HCEC 1CT (cell line): ENCODE measurements at regions not wholly inside any gene's neighbourhood (a gene's known extent, or its start where the extent isn't known, plus 50 kb on each side); places are given as distances from the start of the nearest gene placed in this dataset.

Experiments used
- DNase-seq: peaks from one replicate; pipeline ENCODE4 v3.0.0-alpha.2; 2017

DNA sequence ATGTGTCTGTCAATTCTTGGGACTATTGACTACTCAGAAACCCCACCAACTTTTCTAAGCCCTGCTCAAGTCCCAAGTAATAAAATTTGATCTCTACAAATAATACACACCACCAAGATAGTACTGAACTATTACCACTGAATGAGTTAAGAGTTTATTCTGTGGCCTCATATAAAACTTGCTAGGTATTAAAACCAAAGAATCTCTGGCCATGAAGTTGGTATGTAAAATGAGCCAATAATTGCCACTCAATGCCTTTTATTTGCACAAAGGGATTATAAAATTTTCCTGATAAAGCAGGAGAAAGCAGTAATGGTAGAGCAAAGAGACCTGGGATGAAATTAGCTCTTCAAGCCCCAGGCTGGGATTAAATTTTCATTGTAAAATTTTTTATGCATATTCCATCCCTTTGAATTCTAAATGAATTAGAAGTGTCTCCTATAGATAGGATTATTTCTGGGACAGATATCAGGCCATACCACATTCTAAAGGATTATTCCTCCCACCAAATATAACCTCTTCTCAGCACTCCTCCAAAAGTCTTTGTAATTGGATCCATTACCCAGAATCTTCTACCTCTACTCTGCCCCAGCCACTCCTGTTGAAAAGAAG lies 450.5 kb upstream of the ACVR2A start:
- no peak for DNase-seq

DNA sequence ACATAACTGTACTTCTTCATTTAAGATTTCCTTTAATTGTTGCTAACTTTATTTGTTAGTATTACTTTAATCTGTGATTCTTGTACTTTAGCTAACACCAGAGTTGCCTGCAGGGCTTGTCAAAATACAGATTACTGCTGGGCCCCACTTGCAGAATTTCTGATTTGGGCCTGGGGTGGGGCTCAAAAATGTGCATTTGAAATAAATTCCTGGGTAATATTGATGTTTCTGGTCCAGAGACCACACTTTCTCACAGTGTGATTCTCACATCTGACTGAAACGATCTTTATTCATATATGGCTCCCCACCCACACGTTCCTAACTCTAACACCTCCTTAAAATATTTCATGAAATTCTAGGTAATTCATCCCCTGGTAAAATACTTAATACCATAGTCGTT lies 452.6 kb upstream of the ACVR2A start:
- DNase-seq: no peak

DNA sequence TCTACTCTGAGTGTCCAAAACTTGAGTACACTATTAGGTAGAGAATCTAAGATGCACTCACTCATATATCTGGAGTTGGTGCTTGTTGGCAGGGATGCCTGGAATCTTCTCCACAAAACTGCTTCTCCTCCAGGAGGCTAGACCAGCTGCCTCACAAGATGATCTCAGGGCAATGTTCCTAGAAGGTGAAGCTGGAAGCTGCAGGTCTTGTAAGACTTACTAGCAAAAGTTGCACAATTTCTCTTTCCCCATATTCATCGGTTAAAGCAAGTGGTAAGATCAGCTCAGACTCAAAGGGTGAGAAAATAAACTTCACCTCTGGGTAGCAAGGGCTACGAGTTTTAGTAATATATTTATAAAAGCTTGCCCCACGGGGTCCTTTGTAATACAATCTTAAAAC lies 454.4 kb upstream of the ACVR2A start:
- no peak for DNase-seq

DNA sequence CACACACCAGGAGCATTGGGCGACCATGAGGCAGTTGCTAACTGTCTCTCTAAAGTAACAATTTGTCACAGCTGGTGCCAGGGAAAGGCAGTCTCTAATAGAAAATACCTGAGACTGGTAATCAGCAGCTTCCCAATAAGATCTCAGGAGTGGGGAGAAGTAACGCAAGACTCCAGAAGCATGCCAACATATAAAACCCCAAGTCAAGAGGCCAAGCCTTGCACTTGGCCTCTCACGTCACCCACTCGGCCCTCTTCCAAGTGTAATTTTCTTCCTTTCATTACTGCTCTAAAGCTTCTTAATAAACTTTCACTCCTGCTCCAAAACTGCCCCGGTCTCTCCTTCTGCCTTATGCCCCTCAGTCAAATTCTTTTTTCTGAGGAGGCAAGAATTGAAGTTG lies 455.6 kb upstream of the ACVR2A start:
- no peak for DNase-seq

DNA sequence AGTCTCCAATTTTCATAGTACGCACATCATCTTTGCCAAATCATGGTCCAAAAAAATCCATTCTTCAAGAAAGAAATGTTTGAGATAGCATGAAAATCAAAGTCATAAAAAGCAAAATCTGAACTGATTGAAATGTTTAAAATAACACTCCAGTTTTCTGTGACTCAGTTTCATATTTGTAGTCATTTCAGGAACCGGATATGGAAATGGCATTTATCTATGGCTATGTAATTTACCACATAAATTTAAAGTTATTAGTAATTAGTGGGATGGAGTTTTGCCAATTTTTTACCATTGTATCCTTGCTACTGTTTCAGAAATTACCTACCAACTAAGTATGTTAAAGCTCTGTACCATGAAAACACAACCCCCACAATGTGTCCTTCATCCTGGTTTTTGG lies 456.6 kb upstream of the ACVR2A start:
- DNase-seq: no peak

DNA sequence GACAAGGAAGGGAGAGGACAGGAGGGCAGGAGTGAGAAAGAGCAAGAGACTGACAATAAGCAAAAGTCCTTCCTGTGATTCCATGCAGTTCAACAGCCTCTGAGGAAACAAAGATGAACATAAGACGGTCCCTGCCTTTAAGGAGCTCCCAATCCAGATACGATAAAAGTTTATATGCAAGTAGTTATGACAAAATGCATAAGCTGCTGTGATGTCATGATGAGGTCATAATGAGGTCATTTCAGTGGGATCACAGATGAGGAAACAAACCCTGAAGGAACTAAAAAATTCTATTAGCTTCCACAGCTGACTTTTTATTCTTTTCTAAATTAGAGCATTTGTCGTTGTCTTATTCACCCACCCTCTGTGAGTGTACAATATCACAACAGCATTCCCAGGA lies 458.5 kb upstream of the ACVR2A start:
- no peak for DNase-seq

DNA sequence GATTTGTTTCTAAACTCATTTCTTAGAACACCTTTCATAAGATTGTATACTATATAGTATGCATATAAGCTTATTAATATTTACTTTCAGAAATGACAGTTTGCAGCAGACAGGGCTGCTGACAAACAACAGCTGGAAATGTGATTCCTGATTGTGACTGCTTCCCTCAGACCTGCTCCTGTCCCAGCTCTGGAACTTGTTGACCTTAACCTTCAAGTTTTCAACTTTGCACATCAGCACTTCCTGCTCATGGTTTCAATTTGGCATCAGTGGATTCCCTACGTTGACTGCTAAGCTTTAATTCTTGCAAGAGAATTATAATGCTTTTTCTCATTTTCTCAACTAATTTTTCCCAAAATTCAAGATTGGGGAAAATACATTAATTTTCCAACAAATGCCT lies 459.2 kb upstream of the ACVR2A start:
- DNase-seq: no peak

DNA sequence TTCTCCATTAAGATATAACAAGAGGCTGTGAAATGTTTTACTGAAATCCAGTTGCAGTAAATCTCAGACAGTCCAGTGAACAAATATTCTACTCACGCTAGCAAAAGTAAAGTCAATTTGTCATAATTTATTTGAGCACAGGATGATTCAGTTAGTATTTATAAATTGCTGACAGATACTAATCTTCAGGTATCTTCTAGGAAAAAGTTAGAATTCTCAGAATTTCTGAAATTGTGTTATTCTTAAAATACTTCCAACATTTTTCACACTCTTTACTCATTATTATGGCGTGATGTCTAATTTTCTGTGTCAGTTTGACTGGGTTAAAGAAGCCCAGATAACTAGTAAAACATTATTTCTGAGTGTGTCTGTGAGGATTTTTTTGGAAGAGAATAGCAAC lies 460.2 kb upstream of the ACVR2A start:
- DNase-seq: no peak

DNA sequence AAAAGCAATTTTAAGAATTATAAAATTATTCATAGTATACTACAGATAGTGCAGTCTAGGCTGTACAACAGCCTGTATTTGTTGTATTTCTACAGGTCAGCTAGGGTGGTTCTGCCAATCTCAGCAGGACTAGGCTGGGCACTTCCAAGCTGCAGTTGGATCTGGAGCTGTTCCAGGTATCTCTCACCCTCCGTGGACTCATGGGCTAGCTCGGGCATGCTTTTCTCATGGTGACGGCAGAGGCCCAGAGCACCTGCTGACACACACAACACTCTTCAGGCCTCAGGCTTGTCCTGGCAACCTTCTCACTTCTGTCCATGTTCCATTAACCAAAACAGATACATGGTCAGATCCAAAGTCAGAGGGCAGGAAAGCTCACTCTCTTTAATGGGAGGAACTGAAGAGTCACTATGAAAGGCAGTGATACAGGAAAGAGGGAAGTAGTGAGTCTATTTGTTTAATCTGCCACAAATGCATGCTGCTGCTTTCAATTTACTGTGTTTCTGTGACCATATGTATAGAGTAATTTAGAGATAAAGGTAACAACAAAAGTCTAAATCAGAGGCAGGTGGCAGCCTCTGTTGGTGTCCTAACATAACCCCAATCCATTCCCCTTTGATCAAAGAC lies 462.4 kb upstream of the ACVR2A start:
- DNase-seq: no peak

DNA sequence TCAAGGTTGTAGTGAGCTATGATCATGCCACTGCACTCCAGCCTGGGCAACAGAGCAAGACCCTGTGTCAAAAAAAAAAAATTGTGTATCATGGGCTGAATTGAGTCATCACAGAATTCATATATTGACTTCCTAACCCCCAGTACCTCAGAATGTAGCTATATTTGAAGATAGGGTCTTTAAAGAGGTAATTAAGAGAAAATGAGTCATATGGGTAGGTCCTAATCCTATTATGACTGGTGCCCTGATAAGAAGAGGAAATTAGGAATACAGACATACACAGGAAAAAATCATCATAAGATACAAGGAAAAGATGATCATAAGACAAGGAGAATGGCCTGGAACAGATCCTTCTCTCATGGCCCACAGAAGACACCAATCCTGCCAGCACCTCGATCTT lies 466.4 kb upstream of the ACVR2A start:
- DNase-seq: no peak

DNA sequence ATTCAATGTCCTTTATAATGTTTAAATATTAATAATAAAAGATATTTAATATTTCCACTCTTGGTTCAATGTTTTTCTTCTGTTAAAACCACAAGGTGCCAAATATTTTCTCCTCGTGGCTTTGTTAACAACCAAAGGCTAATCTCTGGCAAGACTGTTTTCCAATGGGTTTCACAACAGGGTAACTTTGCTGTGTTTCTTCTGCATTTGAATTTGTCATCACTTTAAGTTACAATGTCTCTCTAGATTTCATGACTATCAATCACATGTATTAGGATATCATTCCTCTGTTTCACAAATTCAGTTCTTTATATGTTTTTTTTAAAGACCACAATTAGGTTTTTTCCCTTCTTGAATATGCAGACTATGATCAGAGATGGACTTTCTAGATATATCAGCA lies 469.8 kb upstream of the ACVR2A start:
- no peak for DNase-seq

DNA sequence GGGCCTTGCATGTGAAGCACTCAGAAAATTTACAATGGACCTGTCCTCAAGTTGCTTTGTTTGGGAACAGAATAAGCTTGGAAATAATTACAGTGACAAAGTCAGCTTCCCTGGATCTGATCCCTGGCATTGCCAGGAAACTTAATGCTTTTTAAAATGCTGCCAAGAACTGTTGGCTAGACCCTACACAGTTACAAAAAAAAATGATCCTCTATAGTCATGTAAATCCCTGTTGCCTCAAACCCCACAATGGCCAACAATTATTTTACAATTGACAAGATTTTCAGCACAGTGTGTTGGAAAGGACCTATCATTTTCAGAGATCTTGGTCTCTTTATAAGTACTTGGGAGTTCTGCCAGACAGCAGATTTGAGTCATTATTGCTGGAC lies 470.4 kb upstream of the ACVR2A start:
- DNase-seq: no peak

DNA sequence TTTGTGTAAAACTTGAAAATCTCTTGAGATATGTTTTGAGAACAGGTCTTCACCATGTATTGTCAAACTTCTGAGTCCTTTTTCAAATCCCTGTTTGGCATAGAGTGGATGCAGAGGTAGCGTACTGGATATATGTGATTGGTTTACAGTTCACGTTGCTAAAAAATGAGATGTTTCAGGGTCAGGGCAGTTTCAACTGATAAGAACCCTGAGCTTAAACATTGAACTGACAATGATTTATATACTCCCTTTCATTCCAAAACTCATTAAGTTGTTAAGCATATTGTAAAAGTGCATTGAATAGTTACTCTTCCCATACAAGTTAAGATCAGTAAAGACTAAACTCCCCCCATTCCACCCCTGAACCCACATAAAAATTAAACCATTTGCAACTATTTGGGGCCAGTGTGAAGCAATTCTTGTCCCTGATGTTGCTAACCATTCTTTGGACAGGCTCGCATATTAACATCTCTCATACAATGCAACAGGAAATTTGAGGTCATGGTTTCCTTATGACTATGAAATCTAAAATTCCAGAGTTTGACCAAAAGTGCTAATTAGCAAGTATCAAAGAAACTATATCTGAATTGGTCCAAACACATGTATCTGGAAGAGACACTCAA lies 470.9 kb upstream of the ACVR2A start:
- DNase-seq: no peak

DNA sequence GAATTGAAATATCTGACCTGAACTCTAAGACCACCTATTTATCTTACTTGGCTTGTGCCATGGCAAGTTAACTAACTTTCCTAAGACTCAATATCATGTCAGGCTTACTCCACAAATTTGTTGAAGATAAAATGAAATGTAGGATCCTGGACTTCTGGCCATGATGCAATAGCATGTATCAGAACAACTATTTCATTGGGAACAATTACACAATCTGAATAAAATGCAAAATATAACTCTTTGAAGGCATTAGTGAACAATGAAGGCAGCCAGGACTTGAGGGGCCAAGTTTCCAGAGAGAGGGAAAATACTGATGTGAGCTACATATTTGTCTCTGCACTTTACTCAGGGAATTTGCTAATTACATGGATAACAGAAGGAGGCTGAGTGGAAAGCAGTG lies 476.5 kb upstream of the ACVR2A start:
- no peak for DNase-seq

DNA sequence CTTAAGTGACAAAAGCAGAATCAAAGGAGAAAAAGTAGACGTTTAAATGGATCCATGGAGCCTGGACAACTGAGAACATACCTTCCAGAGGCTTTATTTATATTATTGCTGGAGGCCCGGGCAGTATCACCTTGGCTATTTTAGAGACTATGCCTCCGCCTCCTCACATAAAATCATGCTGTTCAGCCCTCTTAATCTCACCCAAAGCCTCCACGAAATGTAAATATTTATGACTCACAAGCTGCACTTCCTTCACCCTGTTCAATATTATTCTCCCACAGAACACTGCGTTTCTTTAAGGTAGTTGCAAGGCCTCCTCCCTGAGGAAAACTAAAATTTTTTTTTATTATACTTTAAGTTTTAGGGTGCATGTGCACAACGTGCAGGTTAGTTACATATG lies 478.6 kb upstream of the ACVR2A start:
- no peak for DNase-seq

DNA sequence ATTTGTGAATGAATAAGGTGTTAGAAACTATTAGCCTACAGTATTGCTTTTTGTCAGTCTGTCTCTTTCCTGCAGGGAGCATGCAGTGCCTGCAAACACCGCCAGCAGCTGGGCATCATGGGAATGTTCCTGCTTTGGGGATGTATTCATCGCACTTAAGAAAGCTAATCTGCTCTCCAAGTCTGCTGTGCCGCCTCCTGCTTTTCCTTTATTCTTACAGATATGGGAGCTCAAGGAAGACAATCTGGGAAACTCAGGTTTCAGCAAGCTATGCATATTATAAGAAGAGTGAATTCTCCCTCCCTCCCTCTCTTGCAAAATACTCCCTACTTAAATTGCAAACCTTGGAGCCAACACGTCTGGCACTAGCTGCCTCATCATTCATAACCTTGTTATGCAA lies 479.2 kb upstream of the ACVR2A start:
- no peak for DNase-seq

DNA sequence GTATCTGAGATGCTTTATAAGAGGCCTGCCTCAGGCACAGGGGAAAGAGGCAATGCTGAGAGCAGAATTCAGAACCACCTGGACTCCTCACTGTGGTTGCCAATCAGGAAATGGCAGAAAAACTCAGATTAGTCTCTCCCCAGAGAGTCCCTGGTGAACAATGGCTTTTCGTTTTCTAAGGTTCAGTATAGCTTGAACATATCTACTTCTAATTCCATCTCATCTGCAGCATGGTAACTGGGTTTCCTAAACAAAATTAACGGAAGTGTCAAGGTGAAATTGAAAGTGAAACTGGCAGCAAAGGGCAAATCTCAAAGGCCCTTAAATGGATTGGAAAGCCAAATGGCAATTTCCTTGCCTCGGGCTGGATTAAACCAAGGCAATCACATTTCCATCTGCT lies 480.2 kb upstream of the ACVR2A start:
- no peak for DNase-seq

DNA sequence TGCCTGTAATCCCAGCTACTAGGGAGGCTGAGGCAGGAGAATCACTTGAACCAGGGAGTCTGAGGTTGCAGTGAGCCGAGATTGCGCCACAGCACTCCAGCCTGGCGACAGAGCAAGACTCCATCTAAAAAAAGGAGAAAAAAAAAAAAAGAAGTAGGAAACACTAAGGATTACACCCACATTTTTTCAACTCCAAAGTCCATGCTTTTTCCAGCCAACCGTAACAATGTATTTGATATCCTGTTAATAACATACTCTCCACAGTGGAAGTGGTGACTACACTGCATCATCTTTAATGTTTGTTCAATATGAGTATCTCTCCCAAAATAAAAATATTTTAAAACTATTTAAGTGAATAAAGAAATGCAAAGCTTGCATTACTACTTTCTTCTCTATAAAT lies 481.6 kb upstream of the ACVR2A start:
- no peak for DNase-seq

DNA sequence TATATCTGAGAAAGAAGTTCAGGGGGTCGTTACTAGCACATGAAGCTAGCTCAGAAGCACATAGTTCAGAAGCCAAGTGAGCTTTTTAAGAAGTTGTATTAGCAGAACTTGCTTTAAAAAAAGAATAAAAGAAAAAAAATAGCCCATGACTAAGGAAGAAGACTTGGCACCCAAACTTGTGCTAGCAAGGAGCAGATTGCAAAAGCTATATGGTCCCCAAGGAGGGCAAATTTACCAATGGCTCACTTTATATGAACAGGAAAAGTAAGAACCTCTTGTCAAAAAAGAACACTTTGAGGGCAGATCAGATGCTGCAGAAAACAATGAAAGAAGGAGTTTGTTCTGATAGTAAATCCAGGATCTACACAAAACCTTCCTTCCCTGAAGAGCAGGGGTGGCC lies 486.5 kb upstream of the ACVR2A start:
- no peak for DNase-seq

DNA sequence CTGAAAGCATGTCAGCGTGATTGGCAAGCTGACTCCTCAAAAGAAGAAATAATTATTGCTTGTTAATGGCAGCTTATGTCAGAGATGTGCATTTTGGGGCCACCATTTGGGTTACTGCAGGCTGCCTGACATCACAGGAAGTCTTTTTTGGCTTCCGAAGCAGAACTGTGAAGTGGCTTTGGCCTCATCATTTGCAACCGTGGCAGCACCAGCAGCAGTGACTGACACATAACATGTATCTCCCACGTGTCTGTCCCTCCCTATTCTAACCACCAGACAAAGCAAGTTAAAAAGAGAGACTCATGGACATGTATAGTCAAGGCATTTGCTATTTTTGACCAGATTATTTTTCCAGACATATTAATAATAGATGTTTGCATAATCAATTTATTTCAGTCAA lies 488.7 kb upstream of the ACVR2A start:
- no peak for DNase-seq

DNA sequence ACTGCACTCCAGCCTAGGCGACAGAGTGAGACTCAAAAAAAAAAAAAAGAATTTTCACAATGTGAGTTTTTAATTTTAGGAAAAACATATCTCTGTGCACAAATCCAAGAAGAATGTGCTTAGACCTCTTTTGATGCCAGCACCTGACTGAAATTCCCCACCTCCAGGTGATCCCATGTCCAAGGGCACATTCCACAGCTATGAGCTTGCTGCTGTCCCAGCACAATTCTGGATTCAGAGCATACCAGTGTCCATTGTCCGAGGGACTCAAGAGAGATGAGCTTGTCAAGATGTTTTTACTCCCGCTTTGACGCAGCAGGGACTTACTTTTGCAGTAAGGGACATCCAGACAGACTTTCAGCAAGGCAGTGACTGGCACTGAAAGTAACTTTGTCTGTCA lies 489.1 kb upstream of the ACVR2A start:
- no peak for DNase-seq

DNA sequence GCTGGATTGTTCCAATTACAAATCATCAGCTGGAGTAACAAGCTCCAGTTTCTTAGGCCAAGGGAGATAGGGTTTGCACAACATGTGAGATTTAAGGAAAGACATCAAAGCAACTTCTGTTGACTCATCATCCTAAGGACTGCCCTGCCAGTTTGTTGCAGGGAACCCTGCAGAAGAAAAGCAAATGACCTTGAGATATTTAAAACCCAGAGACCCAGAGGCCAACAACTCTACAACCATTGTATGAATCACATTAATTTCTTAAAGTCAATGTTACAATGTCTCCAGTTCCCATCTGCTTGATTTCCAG lies 491.8 kb upstream of the ACVR2A start:
- DNase-seq: no peak

DNA sequence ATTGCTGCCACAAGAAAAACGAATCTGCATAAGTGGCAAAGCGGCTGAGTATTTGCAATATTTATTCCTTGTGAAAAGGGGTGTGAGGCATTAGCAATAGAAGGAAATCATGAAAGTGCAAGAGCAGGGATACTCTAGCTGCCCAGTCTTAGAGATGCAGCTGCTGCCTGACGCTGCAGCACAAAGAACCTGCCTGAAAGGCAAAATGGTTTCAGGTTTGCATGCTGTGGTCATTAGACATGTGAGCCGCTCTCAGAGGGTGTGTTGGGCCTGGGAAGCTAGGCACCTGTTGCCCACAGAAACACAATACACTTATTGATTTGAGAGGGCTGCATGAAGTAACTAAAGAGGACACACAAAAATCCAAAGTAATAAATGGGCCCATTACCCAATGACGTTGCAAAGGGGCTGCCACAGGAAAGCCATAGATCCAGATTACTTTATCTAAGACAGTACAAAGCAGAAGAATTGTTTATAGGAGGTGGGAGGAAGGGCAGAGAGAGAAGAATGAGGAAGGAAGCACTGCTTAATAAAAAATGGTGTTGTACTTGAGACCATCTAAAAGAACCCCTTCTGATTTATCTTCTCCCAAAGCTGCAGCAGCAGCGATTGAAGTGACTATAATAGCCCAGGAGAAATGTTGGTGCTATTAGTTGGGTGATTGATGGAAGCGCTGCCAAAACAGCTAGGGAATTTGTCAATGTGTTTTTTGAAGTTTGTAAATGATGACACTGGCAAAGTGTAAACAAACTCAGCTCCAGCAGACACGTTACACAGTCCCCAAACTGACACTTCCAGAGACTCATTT lies 492.4 kb upstream of the ACVR2A start:
- DNase-seq: no peak

DNA sequence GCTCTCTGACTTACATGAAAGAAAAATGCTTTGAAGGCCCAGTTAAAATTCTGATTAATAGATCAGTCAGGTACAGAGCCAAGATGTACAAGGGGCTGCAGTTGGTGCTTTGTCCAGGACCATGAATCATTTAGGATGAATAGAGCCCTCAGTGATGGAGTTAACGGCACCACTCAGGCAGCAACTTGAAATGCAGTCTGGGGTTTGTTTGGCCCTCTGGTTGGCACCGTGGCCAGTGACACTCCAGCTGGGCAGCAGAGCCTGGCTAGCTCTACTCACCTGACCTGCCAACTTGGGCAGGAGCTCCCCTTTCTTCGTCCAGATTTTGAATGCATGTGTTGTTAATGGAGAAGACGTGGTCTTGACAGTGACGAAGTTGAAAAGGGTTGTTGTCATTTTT lies 493.0 kb upstream of the ACVR2A start:
- DNase-seq: no peak
